Neuronal stem cell (in vitro differentiated cells): ENCODE measurements at regions not wholly inside any gene's neighbourhood (a gene's known extent, or its start where the extent isn't known, plus 50 kb on each side); places are given as distances from the start of the nearest gene placed in this dataset.
A peak's percentile ranks its signal among the peaks of the same experiment; 100 is the strongest.

Source experiments
- DNase-seq: peaks from one replicate; pipeline ENCODE4 v3.0.0-alpha.2; 2013; ENCODE audit warnings: low spot score
- H2AFZ ChIP-seq: one replicate; pipeline ENCODE4 v1.6.1; 2013; ENCODE audit warnings: mild to moderate bottlenecking, low read length, inconsistent platforms
- H2AK5ac ChIP-seq: 2 replicates; pipeline ENCODE4 v1.6.1; 2013; ENCODE audit warnings: low read depth, mild to moderate bottlenecking, inconsistent platforms, low read length, moderate library complexity, mixed read lengths
- H2BK120ac ChIP-seq: 2 replicates; pipeline ENCODE4 v1.6.1; 2013; ENCODE audit warnings: low read depth, mild to moderate bottlenecking, inconsistent platforms, low read length, moderate library complexity, mixed read lengths
- H2BK12ac ChIP-seq: one replicate; pipeline ENCODE4 v1.6.1; 2013; ENCODE audit warnings: low read length, inconsistent platforms
- H2BK15ac ChIP-seq: 2 replicates; pipeline ENCODE4 v1.6.1; 2013; ENCODE audit warnings: mild to moderate bottlenecking, low read length, inconsistent platforms, mixed read lengths
- H2BK5ac ChIP-seq: one replicate; pipeline ENCODE4 v1.6.1; 2013; ENCODE audit warnings: inconsistent platforms, mild to moderate bottlenecking, low read length, moderate library complexity
- H3K14ac ChIP-seq: one replicate; pipeline ENCODE4 v1.6.1; 2013; ENCODE audit warnings: low read length, inconsistent platforms
- H3K18ac ChIP-seq: 2 replicates; pipeline ENCODE4 v1.6.1; 2013; ENCODE audit warnings: low read length, inconsistent platforms
- H3K23ac ChIP-seq: 2 replicates; pipeline ENCODE4 v1.6.1; 2013; ENCODE audit warnings: low read depth, mild to moderate bottlenecking, mixed read lengths, low read length, inconsistent platforms; ENCODE audit not compliant: poor library complexity
- H3K27ac ChIP-seq: replicated peaks from 3 replicates; pipeline ENCODE4 v1.5.1; 2013; ENCODE audit warnings: low read length, inconsistent platforms
- H3K27me3 ChIP-seq, 3 experiments: 2 replicates each; pipeline ENCODE4 v1.6.1; 2013; ENCODE audit warnings: low read length in 3 of 3, mild to moderate bottlenecking in 2 of 3, inconsistent platforms in 1 of 3, low read depth in 1 of 3, mixed read lengths in 1 of 3, moderate library complexity in 1 of 3; ENCODE audit not compliant: control insufficient read depth in 3 of 3, insufficient read depth in 3 of 3
- H3K36me3 ChIP-seq, 2 donors: replicated peaks in 1 of 2; 2 replicates each; pipeline ENCODE4 v1.6.1; 2013; ENCODE audit warnings: low read length in 2 of 2; ENCODE audit not compliant: control insufficient read depth in 2 of 2, insufficient read depth in 2 of 2
- H3K4ac ChIP-seq: 2 replicates; pipeline ENCODE4 v1.6.1; 2013; ENCODE audit warnings: inconsistent platforms, mild to moderate bottlenecking, low read length, moderate library complexity
- H3K4me1 ChIP-seq, 2 donors: 1 replicate in 1 of 2; 2 replicates in 1 of 2; pipeline ENCODE4 v1.6.1; 2013; ENCODE audit warnings: low read length in 2 of 2, low read depth in 1 of 2; ENCODE audit not compliant: control insufficient read depth in 2 of 2, insufficient read depth in 1 of 2
- H3K4me2 ChIP-seq: one replicate; pipeline ENCODE4 v1.6.1; 2013; ENCODE audit warnings: mild to moderate bottlenecking, low read length, inconsistent platforms; ENCODE audit not compliant: insufficient read depth, poor library complexity, severe bottlenecking
- H3K4me3 ChIP-seq, 2 donors: 2 replicates each; pipeline ENCODE4 v1.5.1; 2013; ENCODE audit warnings: low read length in 2 of 2, mild to moderate bottlenecking in 2 of 2, inconsistent platforms in 1 of 2, moderate library complexity in 1 of 2
- H3K79me1 ChIP-seq: one replicate; pipeline ENCODE4 v1.6.1; 2013; ENCODE audit warnings: low read depth, mild to moderate bottlenecking, inconsistent platforms, low read length, moderate library complexity
- H3K9ac ChIP-seq: one replicate; pipeline ENCODE4 v1.6.1; 2013; ENCODE audit warnings: mild to moderate bottlenecking, low read depth, low read length, inconsistent platforms; ENCODE audit not compliant: poor library complexity
- H3K9me3 ChIP-seq, 2 donors: replicated peaks in 1 of 2; 2 replicates each; pipeline versions ENCODE3 to v1.6.1; 2013; ENCODE audit warnings: low read length in 2 of 2, mild to moderate bottlenecking in 2 of 2, inconsistent platforms in 1 of 2, low read depth in 1 of 2, mixed read lengths in 1 of 2, moderate library complexity in 1 of 2; ENCODE audit not compliant: control insufficient read depth in 2 of 2, insufficient read depth in 1 of 2
- H4K8ac ChIP-seq: one replicate; pipeline ENCODE4 v1.6.1; 2013; ENCODE audit warnings: low read depth, mild to moderate bottlenecking, inconsistent platforms, low read length, moderate library complexity
- H4K91ac ChIP-seq: one replicate; pipeline ENCODE4 v1.6.1; 2013; ENCODE audit warnings: low read length, low read depth, mild to moderate bottlenecking, inconsistent platforms; ENCODE audit not compliant: poor library complexity
- WGBS, 2 donors: extraction: QIAGEN DNeasy Blood & Tissue Kit; methylation state at CpG; one replicate each; pipeline ENCODE4 v1.1.7; 2013; ENCODE audit warnings: missing lambda C conversion rate in 2 of 2, mixed read lengths in 1 of 2; ENCODE audit not compliant: insufficient read length in 2 of 2, insufficient replicate concordance in 1 of 2; ENCODE audit errors: extremely low coverage in 2 of 2; 5-methylcytosine and 5-hydroxymethylcytosine counted together

- DNase-seq, result no peak
- no peak overlapping the region for H2AFZ ChIP-seq
- no CpG with 5 or more reads among the region's 6 CpGs for WGBS, 2 donors
These were observed 428.5 kb upstream of the SEMA6D start for GRCh38 chr15:47288794-47289193.

GRCh38 chr15:47289656-47290055 is 427.6 kb upstream of the SEMA6D start:
- no peak overlapping the region for H4K8ac ChIP-seq
- no peak overlapping the region for H3K4me3 ChIP-seq
- no peak overlapping the region for H3K27ac ChIP-seq
- H2BK15ac ChIP-seq, result no peak overlapping the region
- H2BK5ac ChIP-seq, result no peak overlapping the region
- no peak overlapping the region for H3K4me2 ChIP-seq
- peaks cover 0 to 3% of the 10 kb centered on the region in 2 donors for H3K9me3 ChIP-seq
- H4K91ac ChIP-seq, result no peak overlapping the region
- no peak overlapping the region for H3K4ac ChIP-seq
- H3K36me3 ChIP-seq, result no peaks in the 10 kb centered on the region
- H3K4me1 ChIP-seq, result peaks cover 0 to 7% of the 10 kb centered on the region in 2 donors
- H2BK12ac ChIP-seq, result no peak overlapping the region
- H3K23ac ChIP-seq, result no peak overlapping the region
- no peak overlapping the region for H3K9ac ChIP-seq
- no peak for DNase-seq
- no peak overlapping the region for H2AK5ac ChIP-seq
- H3K14ac ChIP-seq, result no peak overlapping the region
- H2BK120ac ChIP-seq, result no peak overlapping the region
- no peak overlapping the region for H2AFZ ChIP-seq
- H3K27me3 ChIP-seq, result no peaks in the 10 kb centered on the region
- no peak overlapping the region for H3K18ac ChIP-seq
- H3K79me1 ChIP-seq, result no peaks in the 10 kb centered on the region
- WGBS, 2 donors, result no CpG with 5 or more reads among the region's 2 CpGs

More at GRCh38 chr15:47288794-47289193, 428.5 kb upstream of the SEMA6D start:
- no peak overlapping the region for H2BK5ac ChIP-seq
- peaks cover 0 to 6% of the 10 kb centered on the region in 2 donors for H3K4me1 ChIP-seq
- H4K8ac ChIP-seq, result no peak overlapping the region
- no peak overlapping the region for H3K4me3 ChIP-seq
- H3K23ac ChIP-seq, result no peak overlapping the region
- H2BK15ac ChIP-seq, result no peak overlapping the region
- H3K4ac ChIP-seq, result no peak overlapping the region
- H3K4me2 ChIP-seq, result peak overlapping the region; percentile 21
- no peak overlapping the region for H3K27ac ChIP-seq
- no peak overlapping the region for H2BK120ac ChIP-seq
- no peaks in the 10 kb centered on the region for H3K79me1 ChIP-seq
- H3K9me3 ChIP-seq, result peaks cover 0 to 3% of the 10 kb centered on the region in 2 donors
- H3K18ac ChIP-seq, result no peak overlapping the region
- H4K91ac ChIP-seq, result no peak overlapping the region
- H3K9ac ChIP-seq, result no peak overlapping the region
- H3K36me3 ChIP-seq, result no peaks in the 10 kb centered on the region
- H3K14ac ChIP-seq, result no peak overlapping the region
- no peak overlapping the region for H2BK12ac ChIP-seq
- H2AK5ac ChIP-seq, result no peak overlapping the region
- H3K27me3 ChIP-seq, result no peaks in the 10 kb centered on the region

GRCh38 chr15:47291767-47292166 is 425.5 kb upstream of the SEMA6D start:
- peaks cover 0 to 3% of the 10 kb centered on the region in 2 donors for H3K9me3 ChIP-seq
- H3K4me1 ChIP-seq, result peaks cover 0 to 7% of the 10 kb centered on the region in 2 donors
- no peak overlapping the region for H2AFZ ChIP-seq
- H2AK5ac ChIP-seq, result no peak overlapping the region
- H3K9ac ChIP-seq, result no peak overlapping the region
- no peak overlapping the region for H3K4ac ChIP-seq
- no peak overlapping the region for H3K23ac ChIP-seq
- H2BK15ac ChIP-seq, result no peak overlapping the region
- H4K8ac ChIP-seq, result no peak overlapping the region
- no peak overlapping the region for H3K14ac ChIP-seq
- H3K36me3 ChIP-seq, result no peaks in the 10 kb centered on the region
- H3K27ac ChIP-seq, result no peak overlapping the region
- no peak overlapping the region for H3K18ac ChIP-seq
- H2BK12ac ChIP-seq, result no peak overlapping the region
- no peaks in the 10 kb centered on the region for H3K27me3 ChIP-seq
- DNase-seq, result no peak
- no peak overlapping the region for H4K91ac ChIP-seq
- no CpG with 5 or more reads among the region's 2 CpGs for WGBS, 2 donors
- no peaks in the 10 kb centered on the region for H3K79me1 ChIP-seq
- H2BK120ac ChIP-seq, result no peak overlapping the region
- H2BK5ac ChIP-seq, result no peak overlapping the region
- H3K4me3 ChIP-seq, result no peak overlapping the region
- no peak overlapping the region for H3K4me2 ChIP-seq

- no CpG with 5 or more reads among the region's 6 CpGs for WGBS, 2 donors
These were observed 424.6 kb upstream of the SEMA6D start for GRCh38 chr15:47292638-47293190.

More at GRCh38 chr15:47292638-47293190, 424.6 kb upstream of the SEMA6D start:
- H3K4me3 ChIP-seq, result no peak overlapping the region
- no peak overlapping the region for H2AK5ac ChIP-seq
- no peaks in the 10 kb centered on the region for H3K36me3 ChIP-seq
- H3K4me2 ChIP-seq, result no peak overlapping the region
- no peak overlapping the region for H2BK5ac ChIP-seq
- H3K9ac ChIP-seq, result no peak overlapping the region
- H3K9me3 ChIP-seq, result no peaks in the 10 kb centered on the region
- H2BK15ac ChIP-seq, result no peak overlapping the region
- H3K27ac ChIP-seq, result no peak overlapping the region
- no peaks in the 10 kb centered on the region for H3K79me1 ChIP-seq
- H2AFZ ChIP-seq, result no peak overlapping the region
- no peak for DNase-seq
- H4K8ac ChIP-seq, result no peak overlapping the region
- no peak overlapping the region for H2BK120ac ChIP-seq
- H3K27me3 ChIP-seq, result no peaks in the 10 kb centered on the region
- H2BK12ac ChIP-seq, result no peak overlapping the region
- no peak overlapping the region for H3K23ac ChIP-seq
- no peak overlapping the region for H3K18ac ChIP-seq
- no peak overlapping the region for H3K14ac ChIP-seq
- no peak overlapping the region for H4K91ac ChIP-seq
- no peak overlapping the region for H3K4ac ChIP-seq
- H3K4me1 ChIP-seq, result peaks cover 0 to 8% of the 10 kb centered on the region in 2 donors
